Nephron (organoid): ENCODE measurements at regions not wholly inside any gene's neighbourhood (a gene's known extent, or its start where the extent isn't known, plus 50 kb on each side); places are given as distances from the start of the nearest gene placed in this dataset.

ENCODE experiments used
- H3K27ac Mint-ChIP-seq, 3 experiments: 2 replicates each; pipeline ENCODE4 v1.8.0; 2020; ENCODE audit warnings: mixed read lengths in 3 of 3, mild to moderate bottlenecking in 2 of 3, moderate library complexity in 1 of 3
- H3K27me3 Mint-ChIP-seq: 2 replicates; pipeline ENCODE4 v1.8.0; 2021; ENCODE audit warnings: low read depth, mild to moderate bottlenecking, moderate library complexity, mixed read lengths
- H3K36me3 Mint-ChIP-seq: 2 replicates; pipeline ENCODE4 v1.8.0; 2020; ENCODE audit warnings: low read depth, mixed read lengths
- H3K4me1 Mint-ChIP-seq: 2 replicates; pipeline ENCODE4 v1.8.0; 2020; ENCODE audit warnings: mixed read lengths
- H3K4me3 Mint-ChIP-seq, 3 experiments: 2 replicates each; pipeline ENCODE4 v1.8.0; 2020; ENCODE audit warnings: mild to moderate bottlenecking in 3 of 3, mixed read lengths in 3 of 3, moderate library complexity in 2 of 3
- H3K9me3 Mint-ChIP-seq: 2 replicates; pipeline ENCODE4 v1.8.0; 2020; ENCODE audit warnings: mixed read lengths
- CTCF ChIP-seq, 3 experiments: fragments of 200-600 bp; sonication (generic); IDR thresholded peaks; one replicate each; pipeline ENCODE4 v1.5.0; 2021; ENCODE audit warnings: antibody characterized with exemption in 3 of 3; ENCODE audit not compliant: unreplicated experiment in 3 of 3

GRCh38 chr3:176932433-176932832 is 264.8 kb downstream of the TBL1XR1 start:
- H3K4me3 Mint-ChIP-seq = no peak overlapping the region
- peaks cover 12% of the 10 kb centered on the region for H3K4me1 Mint-ChIP-seq
- H3K27me3 Mint-ChIP-seq = no peaks in the 10 kb centered on the region
- no peak overlapping the region for H3K27ac Mint-ChIP-seq
- TF ChIP-seq CTCF (IDR thresholded peaks at IDR 0.05; ENCODE audit: unreplicated experiment in 3 of 3) = no peak
- H3K36me3 Mint-ChIP-seq = no peaks in the 10 kb centered on the region
- peaks cover 5% of the 10 kb centered on the region for H3K9me3 Mint-ChIP-seq

- TF ChIP-seq CTCF (IDR thresholded peaks at IDR 0.05; ENCODE audit: unreplicated experiment in 3 of 3) = no peak
- Mint-ChIP-seq H3K4me3 (no peak overlapping the region), H3K36me3 (no peaks in the 10 kb centered on the region), H3K27ac (no peak overlapping the region), H3K4me1 (peaks cover 11% of the 10 kb centered on the region), H3K27me3 (no peaks in the 10 kb centered on the region), H3K9me3 (peaks cover 9% of the 10 kb centered on the region)
These were observed 265.3 kb downstream of the TBL1XR1 start for GRCh38 chr3:176931991-176932390.

GRCh38 chr3:176930942-176931341 is 266.3 kb downstream of the TBL1XR1 start:
- Mint-ChIP-seq H3K9me3 (peaks cover 15% of the 10 kb centered on the region), H3K27ac (no peak overlapping the region), H3K4me3 (no peak overlapping the region), H3K36me3 (no peaks in the 10 kb centered on the region), H3K27me3 (no peaks in the 10 kb centered on the region), H3K4me1 (peaks cover 11% of the 10 kb centered on the region)
- no peak for TF ChIP-seq CTCF (IDR thresholded peaks at IDR 0.05; ENCODE audit: unreplicated experiment in 3 of 3)

GRCh38 chr3:176928582-176928931 is 268.7 kb downstream of the TBL1XR1 start:
- Mint-ChIP-seq H3K36me3 (no peaks in the 10 kb centered on the region), H3K9me3 (peaks cover 11% of the 10 kb centered on the region), H3K27ac (no peak overlapping the region), H3K4me3 (no peak overlapping the region), H3K27me3 (no peaks in the 10 kb centered on the region), H3K4me1 (no peaks in the 10 kb centered on the region)
- TF ChIP-seq CTCF (IDR thresholded peaks at IDR 0.05; ENCODE audit: unreplicated experiment in 3 of 3) = no peak

GRCh38 chr3:176927706-176928581 is 269.3 kb downstream of the TBL1XR1 start:
- peaks cover 11% of the 10 kb centered on the region for H3K9me3 Mint-ChIP-seq
- no peak overlapping the region for H3K27ac Mint-ChIP-seq
- H3K4me3 Mint-ChIP-seq = no peak overlapping the region
- no peaks in the 10 kb centered on the region for H3K36me3 Mint-ChIP-seq
- TF ChIP-seq CTCF (IDR thresholded peaks at IDR 0.05; ENCODE audit: unreplicated experiment in 3 of 3) = no peak
- H3K27me3 Mint-ChIP-seq = no peaks in the 10 kb centered on the region
- no peaks in the 10 kb centered on the region for H3K4me1 Mint-ChIP-seq

GRCh38 chr3:176927280-176927679 is 270.0 kb downstream of the TBL1XR1 start:
- Mint-ChIP-seq H3K9me3 (peaks cover 11% of the 10 kb centered on the region), H3K36me3 (no peaks in the 10 kb centered on the region), H3K4me1 (no peaks in the 10 kb centered on the region), H3K4me3 (no peak overlapping the region), H3K27me3 (no peaks in the 10 kb centered on the region), H3K27ac (no peak overlapping the region)
- no peak for TF ChIP-seq CTCF (IDR thresholded peaks at IDR 0.05; ENCODE audit: unreplicated experiment in 3 of 3)
